GM13976 (cell line): ENCODE measurements at regions not wholly inside any gene's neighbourhood (a gene's known extent, or its start where the extent isn't known, plus 50 kb on each side); places are given as distances from the start of the nearest gene placed in this dataset.

Source experiments
- DNase-seq: peaks from one replicate; pipeline ENCODE4 v3.0.0; 2012; ENCODE audit warnings: low spot score
- CTCF ChIP-seq: IDR thresholded peaks from 2 replicates; pipeline ENCODE4 v1.5.1; 2012; ENCODE audit warnings: borderline replicate concordance, mild to moderate bottlenecking; ENCODE audit not compliant: insufficient read depth; ENCODE audit errors: extremely low read depth, missing control alignments, control extremely low read depth
- in situ Hi-C: fragments of 300-500 bp; cut with MboI; formaldehyde crosslinking; loops from one replicate; pipeline ENCODE4 v1.12.0; 2022; ENCODE audit warnings: low sequenced_read_pairs, mixed read lengths, inconsistent platforms; ENCODE audit not compliant: unreplicated experiment

- in situ Hi-C loops: no loop called here
- TF ChIP-seq CTCF: no peak
- no peak for DNase-seq
Observed at GRCh38 chr19:27674701-27675100, 1538.2 kb downstream of the UQCRFS1 start.

- DNase-seq: no peak
- in situ Hi-C loops: no loop called here
- TF ChIP-seq CTCF: no peak
Observed at GRCh38 chr19:27673986-27674385, 1539.0 kb downstream of the UQCRFS1 start.

- no peak for DNase-seq
- in situ Hi-C loops: no loop called here
- TF ChIP-seq CTCF: no peak
Observed at GRCh38 chr19:27672309-27673047, 1540.5 kb downstream of the UQCRFS1 start.

GRCh38 chr19:27671876-27672275, 1541.1 kb downstream of the UQCRFS1 start:
- TF ChIP-seq CTCF: no peak
- DNase-seq: no peak
- in situ Hi-C loops: no loop called here

- DNase-seq: no peak
- in situ Hi-C loops: no loop called here
- no peak for TF ChIP-seq CTCF
Observed at GRCh38 chr19:27660428-27660827, 1552.5 kb downstream of the UQCRFS1 start.

GRCh38 chr19:27657271-27658051, 1555.5 kb downstream of the UQCRFS1 start:
- no peak for DNase-seq
- TF ChIP-seq CTCF: no peak
- in situ Hi-C loops: no loop called here
